ENCODE measurements at regions not wholly inside any gene's neighbourhood (a gene's known extent, or its start where the extent isn't known, plus 50 kb on each side); places are given as distances from the start of the nearest gene placed in this dataset.

DNA sequence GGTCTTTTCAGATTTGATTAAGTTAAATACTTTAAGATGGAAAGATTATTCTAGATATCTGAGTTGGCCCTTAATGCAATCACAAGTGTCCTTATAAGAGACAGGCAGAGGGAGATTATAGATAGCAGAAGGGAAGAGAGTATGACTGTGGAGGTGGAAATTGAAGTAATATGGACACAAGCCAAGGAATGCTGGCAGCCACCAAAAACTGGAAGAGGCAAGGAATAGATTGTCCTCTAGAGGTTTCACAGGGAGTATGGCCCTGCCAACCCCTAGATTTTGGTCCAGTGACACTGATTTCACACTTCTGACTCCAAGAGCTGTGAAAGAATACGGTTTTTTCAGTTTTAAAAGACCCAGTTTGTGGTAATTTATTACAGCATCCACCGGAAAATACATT, 1498.7 kb upstream of the CADM2 start:
- TF ChIP-seq CTCF (conservative IDR thresholded peaks at IDR 0.05) (no peak), ZFX (IDR thresholded peaks at IDR 0.05) (no peak)
- H3K27ac ChIP-seq = no peak overlapping the region

DNA sequence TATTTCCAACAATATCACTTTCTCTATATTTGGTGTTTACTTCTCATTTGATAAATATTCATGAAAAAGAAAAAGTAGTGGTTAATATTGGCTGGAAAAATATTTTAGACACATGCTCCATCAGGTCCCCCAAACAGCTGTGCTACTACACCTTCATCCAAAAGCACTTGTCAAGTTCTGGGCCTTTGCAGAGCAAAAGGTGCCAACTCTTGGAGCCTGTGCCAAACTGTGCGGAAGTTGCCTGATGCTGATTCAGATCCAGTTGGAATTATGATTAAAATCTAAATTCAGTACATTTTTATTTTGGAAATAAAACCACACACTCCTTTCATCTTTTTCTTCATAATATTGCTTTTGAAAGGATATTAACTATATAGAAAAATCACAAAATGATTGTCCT, 1497.4 kb upstream of the CADM2 start:
- H3K27ac ChIP-seq = no peak overlapping the region
- TF ChIP-seq ZFX (IDR thresholded peaks at IDR 0.05) (no peak), CTCF (conservative IDR thresholded peaks at IDR 0.05) (no peak)

DNA sequence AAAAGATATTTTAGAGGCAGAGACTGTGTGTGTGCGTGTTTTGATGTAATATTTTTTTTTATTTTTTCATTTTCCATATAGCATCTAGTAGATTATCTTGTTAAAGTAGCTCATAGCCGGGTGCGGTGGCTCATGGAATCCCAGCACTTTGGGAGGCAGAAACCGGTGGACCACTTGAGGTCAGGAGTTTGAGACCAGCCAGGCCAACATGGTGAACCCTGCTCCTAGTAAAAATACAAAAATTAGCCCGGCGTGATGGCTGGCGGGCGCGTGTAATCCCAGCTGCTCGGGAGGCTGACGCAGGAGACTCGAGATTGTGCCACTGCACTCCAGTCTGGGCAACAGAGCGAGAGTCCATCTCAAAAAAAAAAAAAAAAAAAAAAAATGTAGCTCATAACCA, 1481.2 kb upstream of the CADM2 start:
- no peak overlapping the region for H3K27ac ChIP-seq
- TF ChIP-seq CTCF (conservative IDR thresholded peaks at IDR 0.05) (no peak), ZFX (IDR thresholded peaks at IDR 0.05) (no peak)

DNA sequence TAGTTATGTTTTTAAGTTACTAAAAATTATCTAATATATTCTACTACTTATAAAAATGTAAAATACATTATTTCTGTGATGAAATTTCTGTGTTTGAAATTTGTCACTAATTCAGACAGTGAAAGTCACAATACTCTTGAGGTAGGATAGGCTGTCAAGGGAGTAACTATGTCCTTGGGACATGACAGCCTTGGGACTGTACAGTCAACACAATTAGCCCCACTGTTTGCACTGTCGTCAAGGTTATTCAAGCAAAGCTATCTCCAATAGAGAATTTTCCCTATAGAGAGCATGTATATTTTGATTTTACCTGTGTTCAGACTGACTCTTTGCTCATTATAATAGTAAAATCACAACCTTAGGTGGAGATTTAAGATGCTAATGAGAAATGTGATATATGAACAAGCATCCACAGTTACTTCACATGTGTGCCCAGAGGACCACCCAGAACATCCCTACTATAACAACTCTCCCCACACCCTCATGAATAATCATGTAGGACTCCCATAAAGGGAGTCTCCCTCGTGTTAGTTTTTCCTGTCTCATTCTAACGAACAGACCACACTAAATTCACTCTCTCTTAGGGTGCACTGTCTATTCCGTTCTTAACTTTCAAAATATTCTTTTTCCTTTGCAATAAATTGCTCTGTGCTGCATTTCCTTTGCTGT, 1476.3 kb upstream of the CADM2 start:
- TF ChIP-seq CTCF (conservative IDR thresholded peaks at IDR 0.05) (no peak), ZFX (IDR thresholded peaks at IDR 0.05) (no peak)
- H3K27ac ChIP-seq = no peak overlapping the region

- no peak for TF ChIP-seq CTCF (conservative IDR thresholded peaks at IDR 0.05)
- no peak for TF ChIP-seq ZFX (IDR thresholded peaks at IDR 0.05)
- H3K27ac ChIP-seq = no peak overlapping the region
These were observed 1462.3 kb upstream of the CADM2 start for GRCh38 chr3:83496462-83496861.

DNA sequence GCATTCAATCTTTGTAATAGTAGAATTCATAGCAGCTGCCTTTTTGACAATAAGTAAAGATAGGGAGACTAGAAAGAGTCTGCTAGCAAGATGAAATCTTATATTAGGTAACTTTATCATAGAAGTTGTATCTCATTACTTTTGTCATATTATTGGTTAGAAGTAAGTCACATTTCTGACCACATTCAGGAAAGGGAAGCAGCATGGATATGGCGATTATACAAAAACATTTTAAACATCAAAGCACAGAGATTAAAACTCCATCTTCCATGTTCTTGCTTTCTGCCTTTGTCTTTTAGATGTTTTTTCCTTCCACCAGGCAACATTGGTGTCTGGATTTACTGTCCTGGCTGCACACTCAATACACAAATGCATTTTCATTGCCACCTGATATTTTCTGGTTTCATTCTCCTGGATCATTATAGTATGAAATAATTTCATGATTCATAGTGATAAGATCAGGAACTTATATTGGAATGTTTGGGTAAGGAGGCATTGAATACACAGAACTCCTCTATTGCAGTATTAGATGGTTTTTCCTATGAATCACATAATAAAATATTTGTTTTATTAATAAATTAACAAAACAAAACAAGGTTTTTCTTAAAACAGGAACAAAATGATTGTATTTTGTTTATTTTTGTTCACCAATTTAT, 1460.3 kb upstream of the CADM2 start:
- no peak for TF ChIP-seq ZFX (IDR thresholded peaks at IDR 0.05)
- no peak for TF ChIP-seq CTCF (conservative IDR thresholded peaks at IDR 0.05)
- no peak overlapping the region for H3K27ac ChIP-seq

DNA sequence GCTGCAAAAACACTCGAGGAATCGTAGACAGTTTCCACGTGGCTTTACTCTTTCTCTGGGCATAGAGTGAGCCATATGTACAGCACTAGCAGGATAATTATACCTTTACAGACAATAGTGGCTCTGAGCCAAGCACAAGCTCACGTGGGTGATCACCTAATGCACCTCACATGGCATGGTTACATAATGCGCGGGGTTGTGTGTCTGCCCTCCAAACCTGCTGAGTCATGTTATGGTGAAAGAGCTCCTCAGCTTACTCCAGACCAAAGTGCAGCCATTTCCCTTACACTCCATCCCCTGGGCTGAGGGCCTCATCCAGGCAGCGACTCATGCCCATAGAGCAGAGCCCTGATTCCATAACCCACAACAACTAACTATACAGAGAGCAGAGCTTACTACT, 1458.4 kb upstream of the CADM2 start:
- no peak overlapping the region for H3K27ac ChIP-seq
- no peak for TF ChIP-seq CTCF (conservative IDR thresholded peaks at IDR 0.05)
- no peak for TF ChIP-seq ZFX (IDR thresholded peaks at IDR 0.05)
